Liver (tissue), 8 donors: ENCODE measurements at regions not wholly inside any gene's neighbourhood (a gene's known extent, or its start where the extent isn't known, plus 50 kb on each side); places are given as distances from the start of the nearest gene placed in this dataset.

Experiments
- DNase-seq: peaks from one replicate; pipeline ENCODE4 v3.0.0-alpha.2; 2017; ENCODE audit warnings: low spot score
- H3K27ac ChIP-seq, 2 donors: one replicate each; pipeline ENCODE4 v1.7.0; 2013; ENCODE audit warnings: inconsistent platforms in 2 of 2, low read length in 2 of 2, control low read depth in 1 of 2, low read depth in 1 of 2, mild to moderate bottlenecking in 1 of 2
- H3K27me3 ChIP-seq, 4 donors: one replicate each; pipeline versions ENCODE4 v1.6.1 to v1.7.0; 2013; ENCODE audit warnings: low read length in 3 of 4, inconsistent platforms in 1 of 4, mild to moderate bottlenecking in 1 of 4, moderate library complexity in 1 of 4; ENCODE audit not compliant: control insufficient read depth in 4 of 4, insufficient read depth in 4 of 4
- H3K36me3 ChIP-seq, 4 donors: one replicate each; pipeline versions ENCODE4 v1.6.1 to v1.7.0; 2013; ENCODE audit warnings: low read length in 3 of 4, mild to moderate bottlenecking in 3 of 4, low read depth in 1 of 4, moderate library complexity in 1 of 4; ENCODE audit not compliant: control insufficient read depth in 4 of 4, insufficient read depth in 3 of 4
- H3K4me1 ChIP-seq, 4 donors: one replicate each; pipeline versions ENCODE4 v1.6.1 to v1.7.0; 2013; ENCODE audit warnings: low read length in 3 of 4, mild to moderate bottlenecking in 3 of 4, moderate library complexity in 1 of 4; ENCODE audit not compliant: control insufficient read depth in 4 of 4, insufficient read depth in 4 of 4
- H3K4me3 ChIP-seq, 3 donors: one replicate each; pipeline versions ENCODE4 v1.6.1 to v1.7.0; 2013; ENCODE audit warnings: low read length in 3 of 3, control low read depth in 1 of 3, low read depth in 1 of 3, mild to moderate bottlenecking in 1 of 3
- H3K9ac ChIP-seq, 2 donors: one replicate each; pipeline ENCODE4 v1.7.0; 2013; ENCODE audit warnings: low read length in 2 of 2, mild to moderate bottlenecking in 2 of 2, moderate library complexity in 2 of 2, control low read depth in 1 of 2, low read depth in 1 of 2
- H3K9me3 ChIP-seq, 4 donors: one replicate each; pipeline versions ENCODE4 v1.6.1 to v1.7.0; 2013; ENCODE audit warnings: low read length in 3 of 4; ENCODE audit not compliant: control insufficient read depth in 4 of 4
- ATF3 ChIP-seq: IDR thresholded peaks from 2 replicates; pipeline ENCODE4 v1.6.1; 2016; ENCODE audit warnings: antibody characterized with exemption
- EGR1 ChIP-seq, 2 donors: IDR thresholded peaks; 2 replicates each; pipeline ENCODE4 v1.6.1; 2016 to 2018; ENCODE audit warnings: antibody characterized with exemption in 2 of 2, low read depth in 2 of 2
- FOXA1 ChIP-seq: IDR thresholded peaks from 2 replicates; pipeline ENCODE4 v1.6.1; 2016; ENCODE audit warnings: antibody characterized with exemption
- FOXA2 ChIP-seq: IDR thresholded peaks from 2 replicates; pipeline ENCODE4 v1.6.1; 2016; ENCODE audit warnings: antibody characterized with exemption
- GABPA ChIP-seq, 2 donors: IDR thresholded peaks in 1 of 2; conservative IDR thresholded peaks in 1 of 2; 2 replicates each; pipeline ENCODE4 v1.6.1; 2016; ENCODE audit warnings: antibody characterized with exemption in 2 of 2, mild to moderate bottlenecking in 1 of 2, moderate library complexity in 1 of 2
- HNF4G ChIP-seq: IDR thresholded peaks from 2 replicates; pipeline ENCODE4 v1.6.1; 2016; ENCODE audit warnings: antibody characterized with exemption
- JUND ChIP-seq, 2 donors: IDR thresholded peaks; 2 replicates each; pipeline ENCODE4 v1.6.1; 2016; ENCODE audit warnings: antibody characterized with exemption in 2 of 2
- MAX ChIP-seq: IDR thresholded peaks from 2 replicates; pipeline ENCODE4 v1.6.1; 2016; ENCODE audit warnings: antibody characterized with exemption
- NR2F2 ChIP-seq: IDR thresholded peaks from 2 replicates; pipeline ENCODE4 v1.6.1; 2016; ENCODE audit warnings: antibody characterized with exemption
- REST ChIP-seq: IDR thresholded peaks from 2 replicates; pipeline ENCODE4 v1.6.1; 2016; ENCODE audit warnings: antibody characterized with exemption, mild to moderate bottlenecking
- TAF1 ChIP-seq: conservative IDR thresholded peaks from 2 replicates; pipeline ENCODE4 v1.6.1; 2016; ENCODE audit warnings: antibody characterized with exemption, mild to moderate bottlenecking
- YY1 ChIP-seq: IDR thresholded peaks from 2 replicates; pipeline ENCODE4 v1.6.1; 2016; ENCODE audit warnings: antibody characterized with exemption, mild to moderate bottlenecking
- WGBS: extraction: QIAGEN DNeasy Blood & Tissue Kit; methylation state at CpG from one replicate; pipeline ENCODE4 v1.1.7; 2013; 5-methylcytosine and 5-hydroxymethylcytosine counted together
- TF ChIP-seq, protein P1 (sequence below): fragments of 150-350 bp; IDR thresholded peaks from 2 replicates; pipeline ENCODE4 v1.5.1; 2017; ENCODE audit warnings: improper control_type of control experiment, low read depth, low read length; ENCODE audit not compliant: missing input control
- donor health status: healthy.
- donor health status: healthy.
- donor health status: healthy.
- donor health status: healthy.
- donor health status: healthy.

DNA sequence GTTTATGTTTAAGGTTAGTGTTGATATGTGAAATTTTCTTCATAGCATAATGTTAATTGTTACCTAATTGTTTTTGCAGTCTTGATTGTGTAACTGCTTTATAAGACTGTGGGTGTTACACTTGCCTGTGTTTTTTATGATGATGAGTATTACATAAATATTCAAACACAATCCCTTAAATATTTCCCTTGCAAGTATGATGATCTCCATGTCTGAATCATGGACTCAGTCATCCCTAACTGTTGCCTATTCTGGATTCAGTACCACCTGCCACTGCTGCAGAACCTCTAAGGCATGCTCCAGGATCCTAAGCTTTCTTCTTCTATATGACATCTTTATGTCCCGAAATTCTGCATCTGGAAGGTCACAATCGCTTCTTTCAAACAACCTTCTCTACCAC lies 246.3 kb upstream of the CLEC14A start:
- Histone ChIP-seq H3K36me3 (no peaks in the 10 kb centered on the region), H3K9me3 (no peaks in the 10 kb centered on the region), H3K4me1 (no peaks in the 10 kb centered on the region), H3K4me3 (no peak overlapping the region), H3K27me3 (no peaks in the 10 kb centered on the region), H3K27ac (no peak overlapping the region), H3K9ac (no peak overlapping the region)
- DNase-seq = no peak
- WGBS = 87% methylated on average over 2 of the region's 2 CpGs
- TF ChIP-seq NR2F2 = no peak
- TF ChIP-seq HNF4G = no peak
- TF ChIP-seq EGR1 (IDR thresholded peaks at IDR 0.05; ENCODE audit: low read depth in 2 of 2) = no peak
- TF ChIP-seq JUND (IDR thresholded peaks at IDR 0.05) = no peak
- TF ChIP-seq REST = no peak
- TF ChIP-seq, protein P1, sequence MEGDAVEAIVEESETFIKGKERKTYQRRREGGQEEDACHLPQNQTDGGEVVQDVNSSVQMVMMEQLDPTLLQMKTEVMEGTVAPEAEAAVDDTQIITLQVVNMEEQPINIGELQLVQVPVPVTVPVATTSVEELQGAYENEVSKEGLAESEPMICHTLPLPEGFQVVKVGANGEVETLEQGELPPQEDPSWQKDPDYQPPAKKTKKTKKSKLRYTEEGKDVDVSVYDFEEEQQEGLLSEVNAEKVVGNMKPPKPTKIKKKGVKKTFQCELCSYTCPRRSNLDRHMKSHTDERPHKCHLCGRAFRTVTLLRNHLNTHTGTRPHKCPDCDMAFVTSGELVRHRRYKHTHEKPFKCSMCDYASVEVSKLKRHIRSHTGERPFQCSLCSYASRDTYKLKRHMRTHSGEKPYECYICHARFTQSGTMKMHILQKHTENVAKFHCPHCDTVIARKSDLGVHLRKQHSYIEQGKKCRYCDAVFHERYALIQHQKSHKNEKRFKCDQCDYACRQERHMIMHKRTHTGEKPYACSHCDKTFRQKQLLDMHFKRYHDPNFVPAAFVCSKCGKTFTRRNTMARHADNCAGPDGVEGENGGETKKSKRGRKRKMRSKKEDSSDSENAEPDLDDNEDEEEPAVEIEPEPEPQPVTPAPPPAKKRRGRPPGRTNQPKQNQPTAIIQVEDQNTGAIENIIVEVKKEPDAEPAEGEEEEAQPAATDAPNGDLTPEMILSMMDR = no peak
- TF ChIP-seq ATF3 = no peak
- TF ChIP-seq FOXA1 = no peak
- no peak for TF ChIP-seq GABPA (IDR thresholded peaks at IDR 0.05 in 1 of 2, conservative IDR thresholded peaks at IDR 0.05 in 1 of 2)
- TF ChIP-seq TAF1 = no peak
- no peak for TF ChIP-seq FOXA2
- TF ChIP-seq MAX = no peak
- no peak for TF ChIP-seq YY1

- no peak for DNase-seq
- H3K27ac ChIP-seq = no peak overlapping the region
- H3K4me1 ChIP-seq = no peaks in the 10 kb centered on the region
Measured at GRCh38 chr14:38500125-38500524, 244.2 kb upstream of the CLEC14A start.

DNA sequence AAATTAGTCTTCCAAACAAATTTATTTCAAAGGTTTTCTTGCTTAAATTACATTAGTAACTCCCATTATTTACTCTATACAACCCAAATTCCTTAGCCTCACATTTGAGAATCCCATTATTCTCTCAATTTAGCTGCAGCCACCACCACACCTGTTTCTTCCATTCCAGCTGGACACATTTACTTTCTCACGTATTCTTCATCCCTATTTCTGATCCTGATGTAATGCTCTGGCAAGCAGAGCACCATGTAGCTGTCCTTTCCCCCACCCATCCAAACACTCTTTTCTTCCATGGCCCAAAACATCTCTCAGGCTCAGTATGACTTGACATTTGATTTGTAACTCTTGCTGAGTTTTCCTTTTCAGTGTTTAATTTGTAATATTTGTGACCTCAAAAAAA lies 240.2 kb upstream of the CLEC14A start:
- no peak for TF ChIP-seq TAF1
- Histone ChIP-seq H3K27me3 (no peaks in the 10 kb centered on the region), H3K9me3 (no peaks in the 10 kb centered on the region), H3K27ac (no peak overlapping the region), H3K36me3 (no peaks in the 10 kb centered on the region), H3K4me3 (no peak overlapping the region), H3K4me1 (no peaks in the 10 kb centered on the region), H3K9ac (no peak overlapping the region)
- 82% methylated on average over 1 of the region's 1 CpG for WGBS
- DNase-seq = no peak

More at GRCh38 chr14:38500125-38500524, 244.2 kb upstream of the CLEC14A start:
- H3K9me3 ChIP-seq = no peaks in the 10 kb centered on the region
- H3K27me3 ChIP-seq = no peaks in the 10 kb centered on the region
- no peaks in the 10 kb centered on the region for H3K36me3 ChIP-seq
- no peak overlapping the region for H3K9ac ChIP-seq
- no peak for TF ChIP-seq JUND (IDR thresholded peaks at IDR 0.05)
- TF ChIP-seq YY1 = no peak
- H3K4me3 ChIP-seq = no peak overlapping the region
